HG03378 (cell line): ENCODE measurements at regions not wholly inside any gene's neighbourhood (a gene's known extent, or its start where the extent isn't known, plus 50 kb on each side); places are given as distances from the start of the nearest gene placed in this dataset.

Experiments used
- ATAC-seq: cut with Tn5 transposase; IDR thresholded peaks from one replicate; pipeline ENCODE4 v1.9.1; 2021; ENCODE audit warnings: mild to moderate bottlenecking, moderate library complexity; ENCODE audit not compliant: unreplicated experiment

DNA sequence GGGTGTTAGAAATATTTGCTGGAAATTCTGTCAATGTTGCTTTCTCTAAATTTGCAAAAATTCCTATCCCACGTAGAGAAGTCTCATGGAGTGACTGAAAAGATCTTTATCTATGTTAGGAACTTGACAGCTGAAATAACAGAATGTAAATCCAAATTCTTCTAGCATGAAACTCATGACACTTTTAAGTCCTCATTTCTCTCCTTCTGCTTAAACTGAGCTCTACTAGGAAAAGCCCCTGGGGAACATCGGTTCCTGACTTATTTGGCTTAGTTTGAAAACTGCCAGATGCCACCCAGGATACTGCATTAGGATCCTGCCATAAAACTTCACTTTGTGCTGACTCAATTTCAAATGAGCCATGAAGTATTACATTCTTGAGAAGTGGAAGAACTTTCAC lies 426.0 kb downstream of the GALC start:
- no peak for ATAC-seq

- no peak for ATAC-seq
Observed at GRCh38 chr14:87547536-87547935, 445.4 kb downstream of the GALC start.

DNA sequence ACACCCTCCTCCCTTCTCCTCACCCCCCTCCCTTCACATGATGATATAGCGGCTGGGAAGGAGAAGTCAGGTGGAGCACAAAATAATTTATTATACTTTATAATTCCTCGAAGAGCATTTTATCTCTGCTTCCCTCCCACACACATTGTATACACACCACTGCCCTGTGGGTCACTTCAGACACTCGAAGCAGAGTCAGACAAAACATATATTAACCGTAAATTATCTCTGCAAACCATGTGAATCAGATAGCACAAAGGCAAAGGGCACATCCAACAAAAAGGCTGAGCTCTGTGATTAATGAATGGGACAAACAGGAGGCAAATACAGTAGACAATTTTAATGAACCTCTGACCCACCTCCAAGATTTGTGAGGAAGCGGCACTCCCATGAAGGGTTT lies 450.7 kb downstream of the GALC start:
- no peak for ATAC-seq

GRCh38 chr14:87540339-87540738 lies 452.6 kb downstream of the GALC start:
- no peak for ATAC-seq

GRCh38 chr14:87529081-87529480 lies 463.9 kb downstream of the GALC start:
- ATAC-seq: no peak

- no peak for ATAC-seq
Observed at GRCh38 chr14:87526731-87527130, 466.3 kb downstream of the GALC start.

- no peak for ATAC-seq
Observed at GRCh38 chr14:87524011-87524410, 469.0 kb downstream of the GALC start.

GRCh38 chr14:87522575-87522974 lies 470.4 kb downstream of the GALC start:
- no peak for ATAC-seq

GRCh38 chr14:87508333-87508732 lies 484.6 kb downstream of the GALC start:
- ATAC-seq: no peak

DNA sequence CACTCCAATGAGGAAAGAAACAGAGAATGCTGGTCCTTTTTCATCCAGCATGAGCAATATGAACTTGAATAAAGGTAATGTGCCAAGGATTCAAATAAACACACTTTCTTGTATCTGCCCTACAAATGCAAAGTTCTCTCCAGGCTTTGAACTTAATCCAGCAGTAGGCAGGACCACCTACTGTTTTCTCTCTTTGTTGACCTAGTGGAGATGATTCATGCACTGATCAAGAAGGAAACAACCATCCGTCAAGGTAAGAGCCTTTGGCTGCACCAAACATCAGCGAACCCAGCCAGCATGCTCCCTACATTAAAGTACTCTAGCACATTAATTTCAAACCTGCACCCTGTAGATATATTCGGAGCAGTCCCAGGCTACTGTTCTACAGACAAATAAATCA lies 489.3 kb downstream of the GALC start:
- no peak for ATAC-seq

- no peak for ATAC-seq
Observed at GRCh38 chr14:87497301-87497700, 495.7 kb downstream of the GALC start.

- ATAC-seq: no peak
Observed at GRCh38 chr14:87494010-87494409, 499.0 kb downstream of the GALC start.

GRCh38 chr14:87492561-87492960 lies 500.4 kb downstream of the GALC start:
- ATAC-seq: no peak

DNA sequence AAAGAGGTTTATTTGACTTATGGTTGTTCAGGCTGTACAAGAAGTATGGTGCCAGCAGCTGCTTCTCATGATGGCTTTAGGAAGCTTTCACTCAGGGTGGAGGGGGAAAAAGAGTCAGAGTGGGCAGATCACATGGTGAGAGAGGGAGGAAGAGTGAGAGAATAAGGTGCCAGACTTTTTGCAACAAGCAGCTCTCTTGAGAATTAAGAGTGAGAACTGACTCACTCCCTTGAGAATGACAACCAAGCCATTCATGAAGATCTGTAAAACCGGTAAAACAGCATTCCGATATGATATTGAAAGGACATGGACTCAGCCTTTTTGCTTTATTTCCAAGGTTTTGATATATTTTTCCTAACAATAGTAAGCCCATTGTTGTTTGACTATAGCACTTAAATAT lies 501.2 kb downstream of the GALC start:
- no peak for ATAC-seq

DNA sequence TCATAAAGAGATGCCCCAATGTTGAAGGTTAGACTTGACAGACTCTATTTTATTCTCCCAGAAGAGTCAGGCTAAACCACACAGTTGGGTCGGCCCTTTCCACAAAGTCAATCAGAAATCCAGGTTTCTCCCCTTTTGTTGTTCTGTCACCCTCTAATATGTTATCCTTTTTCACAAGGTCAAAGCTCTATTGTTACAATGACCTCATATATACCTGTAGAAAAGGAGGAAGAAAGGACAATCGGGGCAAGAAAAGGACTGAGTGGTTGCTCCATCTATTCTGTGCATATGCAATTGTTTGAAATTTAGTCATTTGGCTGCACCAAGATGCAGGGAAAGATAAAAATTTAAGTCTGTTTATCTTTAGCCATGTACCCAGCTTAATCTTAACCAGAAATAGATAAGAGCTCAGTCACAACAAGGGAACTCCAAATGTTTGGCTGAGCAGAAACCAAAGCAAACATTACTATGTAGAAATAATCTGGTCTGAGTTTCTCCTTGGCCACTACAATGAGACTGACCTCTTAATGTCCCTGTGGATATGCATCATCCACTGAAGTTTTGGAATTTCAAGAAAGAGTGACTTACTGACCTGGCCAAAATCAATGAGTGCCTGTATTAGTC lies 503.7 kb downstream of the GALC start:
- no peak for ATAC-seq

DNA sequence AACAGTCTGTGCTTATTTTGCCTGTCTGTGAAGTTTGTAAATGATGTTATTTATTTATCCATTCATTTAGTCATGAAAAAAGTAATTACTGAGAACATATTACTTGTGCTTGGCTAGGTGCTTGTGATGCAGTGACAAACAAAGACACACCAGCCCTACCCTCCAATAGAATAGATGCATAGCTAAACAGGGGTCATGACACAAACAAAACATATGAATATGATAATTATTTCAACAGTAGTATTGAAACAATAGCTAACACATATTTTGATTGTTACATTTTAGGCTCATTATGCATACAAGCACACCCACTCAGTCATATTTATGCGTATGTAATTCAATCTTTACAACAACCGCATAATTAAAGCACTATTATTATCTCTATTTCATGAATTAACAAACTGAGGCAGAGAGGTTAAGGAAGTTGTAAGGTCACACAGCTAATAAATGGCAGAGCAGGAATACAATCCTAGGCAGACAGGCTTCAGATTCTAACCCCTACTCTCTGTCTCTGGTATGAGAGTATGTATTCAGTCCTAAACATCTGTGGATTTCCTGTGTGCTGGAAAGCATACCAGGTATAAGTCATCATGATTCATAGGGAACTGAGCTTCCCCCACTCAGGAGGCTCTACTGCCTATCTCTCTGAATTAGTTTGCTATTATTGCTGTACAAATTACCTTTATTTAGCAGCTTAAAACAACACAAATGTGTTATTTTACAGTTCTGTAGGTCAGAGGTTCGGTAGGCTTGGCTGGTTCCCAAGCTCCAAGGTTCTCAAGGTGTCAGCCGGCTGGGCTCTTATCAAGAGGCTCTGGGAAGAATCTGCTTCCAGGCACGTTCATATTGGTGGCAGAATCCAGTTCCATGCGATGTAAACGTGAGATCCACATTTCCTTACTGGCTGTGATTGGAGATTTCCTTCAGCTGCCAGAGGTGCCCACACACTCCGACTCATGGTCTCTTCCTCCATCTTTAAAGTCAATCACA lies 509.4 kb downstream of the GALC start:
- ATAC-seq: no peak

DNA sequence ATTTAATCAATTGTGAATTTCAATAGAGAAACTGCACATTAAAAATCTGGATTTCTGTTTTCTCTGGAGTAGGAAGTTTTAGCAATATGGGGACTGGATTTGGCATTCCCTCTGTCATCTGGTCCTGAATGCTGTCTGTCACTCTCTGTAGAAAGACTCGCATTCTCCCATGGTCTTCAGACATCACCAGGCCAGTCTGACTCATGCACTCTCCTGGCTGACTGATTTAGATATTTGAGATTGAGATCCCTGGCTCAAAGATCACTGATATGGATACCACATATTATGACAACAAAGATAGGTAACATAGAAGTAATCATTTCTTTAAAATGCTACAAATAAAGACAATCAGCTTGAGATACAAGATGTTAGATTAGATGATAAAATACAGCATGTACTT lies 524.5 kb downstream of the GALC start:
- ATAC-seq: no peak

GRCh38 chr14:87467578-87467977 lies 525.4 kb downstream of the GALC start:
- no peak for ATAC-seq

- ATAC-seq: no peak
Observed at GRCh38 chr14:87465770-87466169, 527.2 kb downstream of the GALC start.

- no peak for ATAC-seq
Observed at GRCh38 chr14:87461704-87462103, 531.3 kb downstream of the GALC start.

DNA sequence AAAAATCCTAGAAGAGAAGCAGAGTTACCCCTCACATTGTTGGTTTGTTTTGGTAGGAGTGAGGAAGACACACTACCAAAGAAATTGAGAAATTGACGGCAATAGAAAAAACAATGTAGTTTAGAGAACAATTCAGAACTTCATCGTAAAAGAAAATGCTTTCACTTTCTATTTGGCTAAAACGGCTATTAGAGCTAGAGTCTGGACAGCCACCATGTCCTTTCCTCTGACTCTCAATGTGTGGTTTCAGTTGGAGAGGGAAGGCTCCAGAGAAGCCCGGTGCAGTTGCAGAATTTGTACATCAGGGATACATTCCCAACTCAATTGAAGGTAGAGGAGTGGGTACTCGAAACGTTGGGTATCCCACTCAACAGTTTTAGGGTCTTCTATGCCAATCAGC lies 535.3 kb downstream of the GALC start:
- ATAC-seq: no peak

GRCh38 chr14:87450193-87450592 lies 542.8 kb downstream of the GALC start:
- ATAC-seq: no peak
